Kidney (tissue), 13 donors: ENCODE measurements at regions not wholly inside any gene's neighbourhood (a gene's known extent, or its start where the extent isn't known, plus 50 kb on each side); places are given as distances from the start of the nearest gene placed in this dataset.

Experiments used
- DNase-seq, 5 donors: peaks; one replicate each; pipeline ENCODE4 v3.0.0-alpha.2; 2013 to 2020
- FAIRE-seq: peaks from 2 replicates; lab custom pipeline; 2012; peaks lifted over from hg19 to GRCh38; lab: Jason Lieb, UNC
- H3K27ac ChIP-seq, 2 donors: one replicate each; pipeline ENCODE4 v1.7.0; 2013; ENCODE audit warnings: low read depth in 2 of 2, low read length in 2 of 2, inconsistent platforms in 1 of 2
- H3K27me3 ChIP-seq: one replicate; pipeline ENCODE4 v1.7.1; 2013; ENCODE audit warnings: low read length, inconsistent platforms; ENCODE audit not compliant: control insufficient read depth, insufficient read depth
- H3K36me3 ChIP-seq, 3 donors: one replicate each; pipeline versions ENCODE4 v1.7.0 to v1.7.1; 2013; ENCODE audit warnings: low read length in 3 of 3, control low read depth in 1 of 3, inconsistent platforms in 1 of 3; ENCODE audit not compliant: insufficient read depth in 3 of 3, control insufficient read depth in 2 of 3
- H3K4me1 ChIP-seq, 3 donors: one replicate each; pipeline versions ENCODE4 v1.7.0 to v1.7.1; 2013; ENCODE audit warnings: low read length in 3 of 3, inconsistent platforms in 1 of 3, low read depth in 1 of 3; ENCODE audit not compliant: control insufficient read depth in 2 of 3, insufficient read depth in 2 of 3
- H3K4me3 ChIP-seq, 3 donors: one replicate each; pipeline versions ENCODE4 v1.7.0 to v1.8.1; 2013; ENCODE audit warnings: low read length in 3 of 3, control low read depth in 1 of 3, inconsistent platforms in 1 of 3
- H3K9ac ChIP-seq, 3 donors: one replicate each; pipeline versions ENCODE4 v1.7.0 to v1.7.1; 2013; ENCODE audit warnings: low read length in 3 of 3, control low read depth in 1 of 3, inconsistent platforms in 1 of 3
- H3K9me3 ChIP-seq, 3 donors: one replicate each; pipeline versions ENCODE4 v1.7.0 to v1.7.1; 2013; ENCODE audit warnings: low read length in 3 of 3, control low read depth in 1 of 3, inconsistent platforms in 1 of 3; ENCODE audit not compliant: control insufficient read depth in 2 of 3, insufficient read depth in 1 of 3
- intact Hi-C: fragments of 100-400 bp; cut with DNase I; formaldehyde crosslinking; loops from one replicate; pipeline ENCODE4 v1.11.1; 2022
- TF ChIP-seq, protein P1 (sequence below): IDR thresholded peaks from 3 replicates; pipeline ENCODE4 v1.5.1; 2012; ENCODE audit warnings: mild to moderate bottlenecking, moderate library complexity, borderline replicate concordance; ENCODE audit not compliant: insufficient read depth; ENCODE audit errors: extremely low read depth
- donor health status: control.
- donor health status: control.
- donor health status: control.
- donor health status: control.
- donor health status: control.
- donor health status: DM: yes; HTN: yes; CAD: no.
- donor health status: Normal renal cell carcinoma (clear cell type).

DNA sequence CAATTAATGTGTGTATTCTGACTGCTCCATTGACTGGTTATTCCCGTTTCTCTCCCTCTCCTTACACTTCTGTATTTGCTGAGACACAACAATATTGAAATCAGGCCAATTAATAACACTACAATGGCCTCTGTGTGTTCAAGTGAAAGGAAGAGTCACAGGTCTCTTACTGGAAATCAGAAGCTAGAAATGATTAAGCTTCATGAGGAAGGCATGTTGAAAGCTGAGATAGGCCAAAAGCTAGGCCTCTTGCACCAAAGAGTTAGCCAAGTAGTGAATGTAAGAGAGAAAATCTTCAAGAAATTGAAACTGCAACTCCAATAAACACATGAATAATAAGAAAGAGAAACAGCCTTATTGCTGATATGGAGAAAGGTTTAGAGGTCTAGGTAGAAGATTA is 489.5 kb upstream of the CITED2 start:
- H3K4me1 ChIP-seq = no peaks in the 10 kb centered on the region
- intact Hi-C loops = no loop called here
- FAIRE-seq (no peak), DNase-seq (no peak)
- H3K36me3 ChIP-seq = no peaks in the 10 kb centered on the region
- H3K9ac ChIP-seq = no peak overlapping the region
- H3K27me3 ChIP-seq = no peaks in the 10 kb centered on the region
- TF ChIP-seq, protein P1, sequence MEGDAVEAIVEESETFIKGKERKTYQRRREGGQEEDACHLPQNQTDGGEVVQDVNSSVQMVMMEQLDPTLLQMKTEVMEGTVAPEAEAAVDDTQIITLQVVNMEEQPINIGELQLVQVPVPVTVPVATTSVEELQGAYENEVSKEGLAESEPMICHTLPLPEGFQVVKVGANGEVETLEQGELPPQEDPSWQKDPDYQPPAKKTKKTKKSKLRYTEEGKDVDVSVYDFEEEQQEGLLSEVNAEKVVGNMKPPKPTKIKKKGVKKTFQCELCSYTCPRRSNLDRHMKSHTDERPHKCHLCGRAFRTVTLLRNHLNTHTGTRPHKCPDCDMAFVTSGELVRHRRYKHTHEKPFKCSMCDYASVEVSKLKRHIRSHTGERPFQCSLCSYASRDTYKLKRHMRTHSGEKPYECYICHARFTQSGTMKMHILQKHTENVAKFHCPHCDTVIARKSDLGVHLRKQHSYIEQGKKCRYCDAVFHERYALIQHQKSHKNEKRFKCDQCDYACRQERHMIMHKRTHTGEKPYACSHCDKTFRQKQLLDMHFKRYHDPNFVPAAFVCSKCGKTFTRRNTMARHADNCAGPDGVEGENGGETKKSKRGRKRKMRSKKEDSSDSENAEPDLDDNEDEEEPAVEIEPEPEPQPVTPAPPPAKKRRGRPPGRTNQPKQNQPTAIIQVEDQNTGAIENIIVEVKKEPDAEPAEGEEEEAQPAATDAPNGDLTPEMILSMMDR = no peak
- no peaks in the 10 kb centered on the region for H3K9me3 ChIP-seq
- H3K27ac ChIP-seq = no peak overlapping the region
- no peak overlapping the region for H3K4me3 ChIP-seq

DNA sequence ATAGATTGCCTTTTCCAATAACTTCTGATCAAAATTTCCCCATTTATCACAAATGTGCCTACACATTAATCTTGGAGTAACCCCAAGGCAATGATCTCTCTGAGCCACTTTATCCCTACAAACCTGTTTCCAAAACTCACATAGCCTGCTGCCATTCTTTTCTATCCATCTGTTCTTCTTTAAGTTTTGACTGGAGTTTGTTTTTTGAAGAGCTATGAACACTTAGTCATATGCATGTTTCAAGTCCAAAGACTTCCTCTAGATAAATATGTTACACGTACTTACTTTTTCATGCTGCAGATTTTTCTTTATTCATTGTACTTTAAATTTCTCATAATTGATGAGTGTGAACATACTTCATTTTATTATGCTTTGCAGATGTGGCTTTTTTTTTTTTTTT is 488.9 kb upstream of the CITED2 start:
- no peak for FAIRE-seq
- no peaks in the 10 kb centered on the region for H3K36me3 ChIP-seq

DNA sequence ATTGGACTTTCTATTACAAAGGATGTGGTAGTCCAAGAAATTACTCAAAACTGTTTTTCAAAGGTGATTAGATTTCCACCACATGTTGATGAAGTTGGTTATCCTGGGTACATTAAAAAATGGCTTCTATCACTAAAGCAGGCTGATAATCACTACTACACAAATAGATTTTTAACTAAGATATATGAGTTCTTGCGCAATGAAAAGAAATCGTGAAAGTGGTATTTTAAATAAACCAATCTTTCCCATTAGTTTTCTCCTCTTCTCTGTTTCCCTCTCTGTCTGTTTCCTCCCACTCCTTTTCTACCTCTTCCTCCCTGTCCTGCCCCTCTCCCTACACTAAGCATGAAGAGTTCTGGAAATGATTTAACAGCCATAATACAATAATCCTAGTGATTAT is 487.9 kb upstream of the CITED2 start:
- TF ChIP-seq, protein P1 = no peak
- no peak overlapping the region for H3K27ac ChIP-seq
- no peaks in the 10 kb centered on the region for H3K27me3 ChIP-seq
- H3K4me1 ChIP-seq = peaks cover 0 to 2% (median 0%) of the 10 kb centered on the region in 3 donors
- no peaks in the 10 kb centered on the region for H3K9me3 ChIP-seq
- FAIRE-seq = no peak
- no peak for DNase-seq
- no peak overlapping the region for H3K9ac ChIP-seq
- no peaks in the 10 kb centered on the region for H3K36me3 ChIP-seq
- H3K4me3 ChIP-seq = no peak overlapping the region
- intact Hi-C loops = no loop called here

More for the DNA sequence above, 488.9 kb upstream of the CITED2 start:
- Histone ChIP-seq H3K4me3 (no peak overlapping the region), H3K9me3 (no peaks in the 10 kb centered on the region), H3K9ac (no peak overlapping the region), H3K27ac (no peak overlapping the region), H3K4me1 (no peaks in the 10 kb centered on the region), H3K27me3 (no peaks in the 10 kb centered on the region)
- no peak for DNase-seq
- TF ChIP-seq, protein P1 = no peak
- intact Hi-C loops = no loop called here

DNA sequence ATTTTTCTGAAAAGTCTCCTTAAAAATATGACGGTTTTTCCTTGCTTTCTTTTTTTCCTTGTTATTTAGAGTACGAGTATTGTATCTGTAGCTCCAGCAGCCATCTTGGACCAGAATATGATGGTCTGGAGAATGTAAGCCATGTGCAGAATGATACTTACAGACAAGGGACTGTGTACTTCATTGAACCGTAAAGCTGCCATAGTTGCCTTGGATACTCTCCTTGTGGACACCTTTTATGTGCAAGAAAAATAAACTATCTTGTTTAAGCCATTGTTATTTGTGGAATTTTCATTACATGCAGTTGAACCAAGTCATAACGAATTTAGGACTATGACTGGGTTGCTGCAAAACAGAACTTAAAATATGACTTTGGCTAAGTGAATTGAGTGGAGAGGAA is 485.8 kb upstream of the CITED2 start:
- Histone ChIP-seq H3K4me3 (no peak overlapping the region), H3K9ac (no peak overlapping the region), H3K9me3 (no peaks in the 10 kb centered on the region), H3K27ac (no peak overlapping the region), H3K4me1 (peaks cover 2 to 23% (median 2%) of the 10 kb centered on the region in 3 donors), H3K36me3 (no peaks in the 10 kb centered on the region), H3K27me3 (no peaks in the 10 kb centered on the region)
- FAIRE-seq (no peak), DNase-seq (no peak)
- TF ChIP-seq, protein P1 = no peak
- intact Hi-C loops = no loop called here
